GM10248 (cell line): ENCODE measurements at regions not wholly inside any gene's neighbourhood (a gene's known extent, or its start where the extent isn't known, plus 50 kb on each side); places are given as distances from the start of the nearest gene placed in this dataset.

ENCODE experiments used
- CTCF ChIA-PET: fragments of 300-600 bp; sonication (Branson Sonifier 250); formaldehyde crosslinking; extraction: SDS; loops from one replicate; lab custom pipeline; 2021; ENCODE audit warnings: antibody characterized with exemption; lab: Yijun Ruan, JAX
- POLR2A ChIA-PET: fragments of 350-650 bp; sonication (Branson Sonifier 250); formaldehyde crosslinking; extraction: SDS; loops from one replicate; lab custom pipeline; 2020; ENCODE audit warnings: antibody characterized with exemption; lab: Yijun Ruan, JAX
- DNase-seq: peaks from one replicate; pipeline ENCODE4 v3.0.0; 2012; ENCODE audit errors: extremely low spot score
- TF ChIP-seq, protein P1 (sequence below): IDR thresholded peaks from 2 replicates; pipeline ENCODE4 v1.5.1; 2012; ENCODE audit warnings: mild to moderate bottlenecking, low read depth; ENCODE audit errors: extremely low read depth, missing control alignments, control extremely low read depth

DNA sequence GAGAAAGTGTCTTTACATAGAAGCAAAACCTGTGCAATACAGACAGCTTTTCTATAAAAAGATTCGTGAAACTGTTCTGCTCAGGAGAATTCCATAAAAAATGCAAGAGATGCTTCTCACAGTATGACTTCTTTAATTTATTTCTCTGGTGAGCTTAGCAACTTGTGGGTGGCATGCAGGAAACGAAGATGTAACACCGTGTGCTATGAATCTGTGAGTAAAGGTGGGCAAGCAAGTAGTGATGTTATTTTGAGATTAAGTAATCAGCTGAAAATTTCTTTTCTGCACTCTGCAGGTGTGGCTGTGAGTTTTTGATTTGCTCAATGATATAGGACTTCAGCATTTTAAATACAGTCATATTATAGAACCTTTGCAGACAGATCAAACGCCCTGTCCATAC, 656.8 kb upstream of the NCAM2 start:
- DNase-seq = no peak
- TF ChIP-seq, protein P1, sequence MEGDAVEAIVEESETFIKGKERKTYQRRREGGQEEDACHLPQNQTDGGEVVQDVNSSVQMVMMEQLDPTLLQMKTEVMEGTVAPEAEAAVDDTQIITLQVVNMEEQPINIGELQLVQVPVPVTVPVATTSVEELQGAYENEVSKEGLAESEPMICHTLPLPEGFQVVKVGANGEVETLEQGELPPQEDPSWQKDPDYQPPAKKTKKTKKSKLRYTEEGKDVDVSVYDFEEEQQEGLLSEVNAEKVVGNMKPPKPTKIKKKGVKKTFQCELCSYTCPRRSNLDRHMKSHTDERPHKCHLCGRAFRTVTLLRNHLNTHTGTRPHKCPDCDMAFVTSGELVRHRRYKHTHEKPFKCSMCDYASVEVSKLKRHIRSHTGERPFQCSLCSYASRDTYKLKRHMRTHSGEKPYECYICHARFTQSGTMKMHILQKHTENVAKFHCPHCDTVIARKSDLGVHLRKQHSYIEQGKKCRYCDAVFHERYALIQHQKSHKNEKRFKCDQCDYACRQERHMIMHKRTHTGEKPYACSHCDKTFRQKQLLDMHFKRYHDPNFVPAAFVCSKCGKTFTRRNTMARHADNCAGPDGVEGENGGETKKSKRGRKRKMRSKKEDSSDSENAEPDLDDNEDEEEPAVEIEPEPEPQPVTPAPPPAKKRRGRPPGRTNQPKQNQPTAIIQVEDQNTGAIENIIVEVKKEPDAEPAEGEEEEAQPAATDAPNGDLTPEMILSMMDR = no peak
- POLR2A ChIA-PET = no interaction called here
- CTCF ChIA-PET = no interaction called here

DNA sequence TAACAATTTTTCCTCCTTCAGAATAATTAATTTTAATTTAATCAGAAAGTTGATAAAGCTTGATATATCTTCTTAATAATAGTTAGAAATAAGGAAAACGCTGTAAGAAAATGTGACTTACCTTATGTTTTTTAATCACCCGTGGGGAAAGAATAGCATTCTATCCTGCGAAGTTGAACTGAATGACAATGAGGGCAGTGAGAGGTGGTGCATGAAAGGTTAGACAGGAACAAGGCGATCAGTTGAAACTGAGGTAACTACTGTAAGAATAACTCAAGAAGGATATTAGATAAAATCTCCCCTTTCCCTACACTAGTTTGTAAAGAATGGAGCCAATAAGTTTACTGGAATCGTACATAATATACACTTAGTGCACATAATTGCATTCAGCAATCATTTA, 655.0 kb upstream of the NCAM2 start:
- DNase-seq = no peak
- ChIA-PET POLR2A (no interaction called here), CTCF (interaction anchor here (1.2 kb wide), 1 partner anchor 13 kb away, joined by 3 read pairs; no protein-coding TSS in a partner anchor)
- TF ChIP-seq, protein P1 = no peak

DNA sequence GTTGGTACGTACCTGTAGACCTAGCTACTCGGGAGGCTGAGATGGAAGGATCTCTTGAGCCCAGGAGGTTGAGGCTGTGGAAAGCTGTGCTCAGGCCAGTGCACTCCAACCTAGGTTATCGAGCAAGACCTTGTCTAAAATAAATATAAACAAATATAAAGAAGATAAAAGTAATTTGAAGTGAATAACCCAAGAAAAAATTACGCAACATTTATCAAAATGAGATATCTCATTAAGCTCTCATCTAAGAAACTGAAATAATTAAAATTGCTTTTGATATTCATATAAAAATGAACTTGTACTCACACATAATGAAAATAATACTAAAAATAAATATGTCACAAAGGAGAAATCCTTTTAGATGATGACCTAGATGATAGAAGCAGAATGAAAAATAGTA, 647.1 kb upstream of the NCAM2 start:
- POLR2A ChIA-PET = no interaction called here
- CTCF ChIA-PET = no interaction called here
- TF ChIP-seq, protein P1 = no peak
- no peak for DNase-seq

DNA sequence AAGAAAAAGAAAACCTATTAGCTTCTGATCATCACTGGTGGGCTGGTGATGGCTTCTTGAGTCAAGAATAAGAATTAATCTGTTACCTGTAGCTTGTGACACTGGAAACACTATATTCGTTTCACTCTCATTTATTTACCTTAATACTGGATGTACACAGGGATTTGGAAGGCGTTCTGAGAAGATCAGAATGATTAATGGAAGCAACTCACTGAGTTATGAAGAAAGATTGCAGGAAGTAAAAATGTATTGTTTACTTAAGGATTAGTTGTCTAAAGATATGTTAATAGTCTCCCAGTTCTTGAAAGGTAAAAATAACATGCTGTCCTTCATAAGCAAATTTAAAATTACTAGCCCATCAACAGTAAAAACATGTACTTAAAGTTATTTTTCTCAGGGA, 644.9 kb upstream of the NCAM2 start:
- POLR2A ChIA-PET = no interaction called here
- CTCF ChIA-PET = no interaction called here
- no peak for DNase-seq
- TF ChIP-seq, protein P1 = no peak

DNA sequence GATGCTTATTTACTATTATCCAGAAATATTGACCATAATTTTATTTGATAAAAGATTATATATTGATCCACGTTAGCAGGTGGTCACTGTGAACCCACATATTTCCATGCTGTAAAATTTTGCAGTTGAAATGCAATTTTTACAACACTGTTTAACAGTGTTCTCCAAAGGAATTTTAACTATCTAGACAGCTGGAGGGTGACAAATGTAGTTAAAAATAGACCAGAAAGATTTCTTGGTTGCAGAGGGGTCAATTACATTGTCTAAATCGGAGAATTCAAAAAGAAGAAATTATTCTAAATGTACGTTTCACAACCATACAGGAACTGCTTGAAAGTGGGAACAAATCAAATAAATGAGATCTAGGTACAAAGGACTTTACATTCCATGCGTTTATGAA, 625.2 kb upstream of the NCAM2 start:
- POLR2A ChIA-PET = no interaction called here
- no peak for DNase-seq
- TF ChIP-seq, protein P1 = no peak
- CTCF ChIA-PET = no interaction called here

DNA sequence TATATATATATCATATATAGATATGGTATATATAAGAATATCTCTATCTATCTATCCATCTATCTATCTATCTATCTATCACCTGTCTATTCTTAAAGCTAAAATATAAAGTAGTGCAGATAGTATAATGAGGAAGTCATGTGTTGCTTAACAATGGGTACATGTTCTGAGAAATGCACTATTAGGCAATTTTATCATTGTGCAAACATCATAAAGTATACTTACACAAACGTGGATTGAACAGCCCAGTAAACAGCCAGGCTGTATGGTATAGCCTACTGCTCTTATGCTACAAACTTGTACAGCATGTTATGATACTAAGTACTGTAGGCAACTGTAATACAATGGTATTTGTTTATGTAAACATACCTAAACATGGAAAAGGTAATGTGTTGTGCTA, 621.0 kb upstream of the NCAM2 start:
- ChIA-PET CTCF (no interaction called here), POLR2A (no interaction called here)
- TF ChIP-seq, protein P1 = no peak
- no peak for DNase-seq

DNA sequence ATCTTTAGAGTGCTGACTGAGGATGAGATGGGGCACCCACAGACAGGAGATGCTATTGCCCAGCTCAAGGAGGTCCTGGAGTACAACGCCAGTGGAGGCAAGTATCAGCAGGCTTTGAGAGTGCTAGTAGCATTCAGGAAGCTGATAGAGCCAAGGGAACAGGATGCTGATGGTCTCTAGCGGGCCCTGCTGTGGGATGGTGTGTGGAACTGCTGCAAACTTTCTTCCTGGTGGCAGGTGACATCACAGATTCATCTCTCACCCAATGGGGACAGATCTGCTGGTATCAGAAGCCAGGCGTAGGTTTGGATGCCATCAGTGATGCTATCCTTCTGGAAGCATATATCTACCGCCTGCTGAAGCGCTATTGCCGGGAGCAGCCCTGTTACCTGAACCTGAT, 609.8 kb upstream of the NCAM2 start:
- TF ChIP-seq, protein P1 = no peak
- no peak for DNase-seq
- ChIA-PET POLR2A (no interaction called here), CTCF (no interaction called here)
